DND-41 (cell line): ENCODE measurements at regions not wholly inside any gene's neighbourhood (a gene's known extent, or its start where the extent isn't known, plus 50 kb on each side); places are given as distances from the start of the nearest gene placed in this dataset.

ENCODE experiments used
- EZH2 ChIP-seq: IDR thresholded peaks from 3 replicates; pipeline ENCODE4 v1.6.1; 2012; ENCODE audit warnings: borderline replicate concordance, low read depth, mild to moderate bottlenecking, moderate library complexity, low read length, inconsistent platforms; ENCODE audit not compliant: severe bottlenecking
- TF ChIP-seq, protein P1 (sequence below): IDR thresholded peaks from 2 replicates; pipeline ENCODE4 v1.5.1; 2012; ENCODE audit warnings: borderline replicate concordance, low read length, moderate library complexity, mild to moderate bottlenecking; ENCODE audit not compliant: poor library complexity, severe bottlenecking; ENCODE audit errors: extremely low read depth

DNA sequence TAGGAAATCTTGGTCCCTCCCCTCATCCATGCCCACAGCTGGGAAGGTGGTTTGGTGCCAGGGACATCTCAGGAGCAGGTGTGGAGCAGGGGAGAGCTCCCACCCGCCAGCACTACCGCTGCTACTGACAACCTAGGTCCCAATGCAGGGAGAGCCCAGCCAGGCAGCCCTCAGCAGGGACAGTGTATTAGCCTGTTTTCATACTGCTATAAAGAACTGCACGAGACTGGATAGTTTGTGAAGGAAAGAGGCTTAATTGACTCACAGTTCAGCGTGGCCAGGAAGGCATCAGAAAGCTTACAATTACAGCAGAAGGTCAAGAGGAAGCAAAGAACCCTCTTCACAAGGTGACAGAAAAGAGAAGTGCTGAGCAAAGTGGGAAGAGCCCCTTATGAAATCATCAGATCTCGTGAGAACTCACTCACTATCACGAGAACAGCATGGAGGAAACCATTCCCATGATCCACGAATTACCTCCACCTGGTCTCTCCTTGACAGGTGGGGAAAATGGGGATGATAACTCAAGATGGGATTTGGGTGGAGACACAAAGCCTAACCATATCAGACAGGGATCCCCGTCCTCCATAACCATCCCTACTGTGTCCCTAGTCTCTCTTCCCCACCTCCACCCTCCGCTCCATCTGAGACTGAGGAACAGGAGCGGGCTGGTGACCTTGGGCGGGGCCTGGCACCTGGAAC, 218.6 kb downstream of the TBC1D2B start:
- TF ChIP-seq EZH2: no peak
- TF ChIP-seq, protein P1, sequence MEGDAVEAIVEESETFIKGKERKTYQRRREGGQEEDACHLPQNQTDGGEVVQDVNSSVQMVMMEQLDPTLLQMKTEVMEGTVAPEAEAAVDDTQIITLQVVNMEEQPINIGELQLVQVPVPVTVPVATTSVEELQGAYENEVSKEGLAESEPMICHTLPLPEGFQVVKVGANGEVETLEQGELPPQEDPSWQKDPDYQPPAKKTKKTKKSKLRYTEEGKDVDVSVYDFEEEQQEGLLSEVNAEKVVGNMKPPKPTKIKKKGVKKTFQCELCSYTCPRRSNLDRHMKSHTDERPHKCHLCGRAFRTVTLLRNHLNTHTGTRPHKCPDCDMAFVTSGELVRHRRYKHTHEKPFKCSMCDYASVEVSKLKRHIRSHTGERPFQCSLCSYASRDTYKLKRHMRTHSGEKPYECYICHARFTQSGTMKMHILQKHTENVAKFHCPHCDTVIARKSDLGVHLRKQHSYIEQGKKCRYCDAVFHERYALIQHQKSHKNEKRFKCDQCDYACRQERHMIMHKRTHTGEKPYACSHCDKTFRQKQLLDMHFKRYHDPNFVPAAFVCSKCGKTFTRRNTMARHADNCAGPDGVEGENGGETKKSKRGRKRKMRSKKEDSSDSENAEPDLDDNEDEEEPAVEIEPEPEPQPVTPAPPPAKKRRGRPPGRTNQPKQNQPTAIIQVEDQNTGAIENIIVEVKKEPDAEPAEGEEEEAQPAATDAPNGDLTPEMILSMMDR: no peak
